Liver (tissue), 3 donors: ENCODE measurements at regions not wholly inside any gene's neighbourhood (a gene's known extent, or its start where the extent isn't known, plus 50 kb on each side); places are given as distances from the start of the nearest gene placed in this dataset.

ENCODE experiments used
- EGR1 ChIP-seq, 2 donors: IDR thresholded peaks; 2 replicates each; pipeline ENCODE4 v1.6.1; 2016 to 2018; ENCODE audit warnings: antibody characterized with exemption in 2 of 2, low read depth in 2 of 2
- NR2F2 ChIP-seq: IDR thresholded peaks from 2 replicates; pipeline ENCODE4 v1.6.1; 2016; ENCODE audit warnings: antibody characterized with exemption
- RAD21 ChIP-seq, 2 donors: IDR thresholded peaks; 2 replicates each; pipeline ENCODE4 v1.6.1; 2016; ENCODE audit warnings: antibody characterized with exemption in 2 of 2, mild to moderate bottlenecking in 2 of 2
- RXRA ChIP-seq, 2 donors: IDR thresholded peaks; 2 replicates each; pipeline ENCODE4 v1.6.1; 2017 to 2018; ENCODE audit warnings: antibody characterized with exemption in 2 of 2, mild to moderate bottlenecking in 1 of 2
- SP1 ChIP-seq: IDR thresholded peaks from 2 replicates; pipeline ENCODE4 v1.6.1; 2018; ENCODE audit warnings: antibody characterized with exemption, mild to moderate bottlenecking
- TAF1 ChIP-seq: conservative IDR thresholded peaks from 2 replicates; pipeline ENCODE4 v1.6.1; 2016; ENCODE audit warnings: antibody characterized with exemption, mild to moderate bottlenecking
- YY1 ChIP-seq: IDR thresholded peaks from 2 replicates; pipeline ENCODE4 v1.6.1; 2016; ENCODE audit warnings: antibody characterized with exemption, mild to moderate bottlenecking
- TF ChIP-seq, protein P1 (sequence below): fragments of 150-350 bp; IDR thresholded peaks from 2 replicates; pipeline ENCODE4 v1.5.1; 2017; ENCODE audit warnings: improper control_type of control experiment, low read depth, low read length; ENCODE audit not compliant: missing input control
- TF ChIP-seq, protein P2 (sequence below): IDR thresholded peaks from 2 replicates; pipeline ENCODE4 v1.6.1; 2016; ENCODE audit warnings: antibody characterized with exemption, mild to moderate bottlenecking
- TF ChIP-seq, protein P3 (sequence below): IDR thresholded peaks from 2 replicates; pipeline ENCODE4 v1.6.1; 2016; ENCODE audit warnings: antibody characterized with exemption
- TF ChIP-seq, protein P4 (sequence below): IDR thresholded peaks from 2 replicates; pipeline ENCODE4 v1.6.1; 2016; ENCODE audit warnings: antibody characterized with exemption
- TF ChIP-seq, protein P5 (sequence below): IDR thresholded peaks from 2 replicates; pipeline ENCODE4 v1.6.1; 2016; ENCODE audit warnings: antibody characterized with exemption
- donor health status: healthy.
- donor health status: healthy.

DNA sequence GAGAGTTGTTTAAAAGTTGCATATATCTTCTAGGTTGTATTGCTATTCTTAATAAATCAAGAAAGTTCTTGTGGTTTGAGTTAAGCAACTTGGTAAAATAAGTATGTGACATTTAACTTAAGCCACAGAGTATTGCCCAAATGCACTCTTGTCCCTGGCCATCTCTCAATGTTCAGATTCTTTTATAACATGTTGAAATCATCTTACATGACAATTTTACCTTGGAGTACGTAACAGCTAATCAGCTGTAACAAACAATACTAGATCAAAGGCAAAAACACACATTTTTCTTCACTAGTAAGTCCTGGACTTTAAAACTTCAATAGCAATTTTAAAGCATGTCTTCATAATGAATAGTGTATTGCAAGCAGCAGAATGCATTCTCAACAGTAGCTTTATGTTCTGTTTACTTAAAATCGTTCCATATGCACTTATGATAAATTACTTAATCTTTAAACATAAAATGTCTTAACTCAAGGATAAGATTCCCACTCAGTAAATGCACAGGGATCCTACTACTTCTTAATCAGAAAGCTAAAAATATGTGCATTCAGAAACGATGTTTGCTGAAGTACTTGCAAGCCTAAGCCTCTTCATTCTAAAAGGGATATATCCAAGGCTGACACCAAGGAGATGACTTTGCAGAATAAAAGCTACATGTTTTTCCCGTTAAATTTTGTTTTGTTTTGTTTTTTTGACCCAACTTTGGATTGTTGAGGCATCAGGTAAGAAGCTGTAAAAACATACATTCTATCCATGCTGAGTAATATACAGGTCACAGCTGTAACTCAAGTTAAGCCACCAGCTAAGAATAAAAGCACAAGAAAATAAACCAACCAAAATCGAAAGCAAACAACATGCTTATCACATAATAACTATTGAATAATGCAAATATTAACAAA, 86.1 kb upstream of the NFIB start:
- TF ChIP-seq, protein P1, sequence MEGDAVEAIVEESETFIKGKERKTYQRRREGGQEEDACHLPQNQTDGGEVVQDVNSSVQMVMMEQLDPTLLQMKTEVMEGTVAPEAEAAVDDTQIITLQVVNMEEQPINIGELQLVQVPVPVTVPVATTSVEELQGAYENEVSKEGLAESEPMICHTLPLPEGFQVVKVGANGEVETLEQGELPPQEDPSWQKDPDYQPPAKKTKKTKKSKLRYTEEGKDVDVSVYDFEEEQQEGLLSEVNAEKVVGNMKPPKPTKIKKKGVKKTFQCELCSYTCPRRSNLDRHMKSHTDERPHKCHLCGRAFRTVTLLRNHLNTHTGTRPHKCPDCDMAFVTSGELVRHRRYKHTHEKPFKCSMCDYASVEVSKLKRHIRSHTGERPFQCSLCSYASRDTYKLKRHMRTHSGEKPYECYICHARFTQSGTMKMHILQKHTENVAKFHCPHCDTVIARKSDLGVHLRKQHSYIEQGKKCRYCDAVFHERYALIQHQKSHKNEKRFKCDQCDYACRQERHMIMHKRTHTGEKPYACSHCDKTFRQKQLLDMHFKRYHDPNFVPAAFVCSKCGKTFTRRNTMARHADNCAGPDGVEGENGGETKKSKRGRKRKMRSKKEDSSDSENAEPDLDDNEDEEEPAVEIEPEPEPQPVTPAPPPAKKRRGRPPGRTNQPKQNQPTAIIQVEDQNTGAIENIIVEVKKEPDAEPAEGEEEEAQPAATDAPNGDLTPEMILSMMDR: no peak
- TF ChIP-seq, protein P2, sequence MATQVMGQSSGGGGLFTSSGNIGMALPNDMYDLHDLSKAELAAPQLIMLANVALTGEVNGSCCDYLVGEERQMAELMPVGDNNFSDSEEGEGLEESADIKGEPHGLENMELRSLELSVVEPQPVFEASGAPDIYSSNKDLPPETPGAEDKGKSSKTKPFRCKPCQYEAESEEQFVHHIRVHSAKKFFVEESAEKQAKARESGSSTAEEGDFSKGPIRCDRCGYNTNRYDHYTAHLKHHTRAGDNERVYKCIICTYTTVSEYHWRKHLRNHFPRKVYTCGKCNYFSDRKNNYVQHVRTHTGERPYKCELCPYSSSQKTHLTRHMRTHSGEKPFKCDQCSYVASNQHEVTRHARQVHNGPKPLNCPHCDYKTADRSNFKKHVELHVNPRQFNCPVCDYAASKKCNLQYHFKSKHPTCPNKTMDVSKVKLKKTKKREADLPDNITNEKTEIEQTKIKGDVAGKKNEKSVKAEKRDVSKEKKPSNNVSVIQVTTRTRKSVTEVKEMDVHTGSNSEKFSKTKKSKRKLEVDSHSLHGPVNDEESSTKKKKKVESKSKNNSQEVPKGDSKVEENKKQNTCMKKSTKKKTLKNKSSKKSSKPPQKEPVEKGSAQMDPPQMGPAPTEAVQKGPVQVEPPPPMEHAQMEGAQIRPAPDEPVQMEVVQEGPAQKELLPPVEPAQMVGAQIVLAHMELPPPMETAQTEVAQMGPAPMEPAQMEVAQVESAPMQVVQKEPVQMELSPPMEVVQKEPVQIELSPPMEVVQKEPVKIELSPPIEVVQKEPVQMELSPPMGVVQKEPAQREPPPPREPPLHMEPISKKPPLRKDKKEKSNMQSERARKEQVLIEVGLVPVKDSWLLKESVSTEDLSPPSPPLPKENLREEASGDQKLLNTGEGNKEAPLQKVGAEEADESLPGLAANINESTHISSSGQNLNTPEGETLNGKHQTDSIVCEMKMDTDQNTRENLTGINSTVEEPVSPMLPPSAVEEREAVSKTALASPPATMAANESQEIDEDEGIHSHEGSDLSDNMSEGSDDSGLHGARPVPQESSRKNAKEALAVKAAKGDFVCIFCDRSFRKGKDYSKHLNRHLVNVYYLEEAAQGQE: no peak
- TF ChIP-seq, protein P3, sequence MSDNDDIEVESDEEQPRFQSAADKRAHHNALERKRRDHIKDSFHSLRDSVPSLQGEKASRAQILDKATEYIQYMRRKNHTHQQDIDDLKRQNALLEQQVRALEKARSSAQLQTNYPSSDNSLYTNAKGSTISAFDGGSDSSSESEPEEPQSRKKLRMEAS: no peak
- TF ChIP-seq YY1: no peak
- TF ChIP-seq TAF1: no peak
- no peak for TF ChIP-seq EGR1 (IDR thresholded peaks at IDR 0.05; ENCODE audit: low read depth in 2 of 2)
- TF ChIP-seq, protein P4, sequence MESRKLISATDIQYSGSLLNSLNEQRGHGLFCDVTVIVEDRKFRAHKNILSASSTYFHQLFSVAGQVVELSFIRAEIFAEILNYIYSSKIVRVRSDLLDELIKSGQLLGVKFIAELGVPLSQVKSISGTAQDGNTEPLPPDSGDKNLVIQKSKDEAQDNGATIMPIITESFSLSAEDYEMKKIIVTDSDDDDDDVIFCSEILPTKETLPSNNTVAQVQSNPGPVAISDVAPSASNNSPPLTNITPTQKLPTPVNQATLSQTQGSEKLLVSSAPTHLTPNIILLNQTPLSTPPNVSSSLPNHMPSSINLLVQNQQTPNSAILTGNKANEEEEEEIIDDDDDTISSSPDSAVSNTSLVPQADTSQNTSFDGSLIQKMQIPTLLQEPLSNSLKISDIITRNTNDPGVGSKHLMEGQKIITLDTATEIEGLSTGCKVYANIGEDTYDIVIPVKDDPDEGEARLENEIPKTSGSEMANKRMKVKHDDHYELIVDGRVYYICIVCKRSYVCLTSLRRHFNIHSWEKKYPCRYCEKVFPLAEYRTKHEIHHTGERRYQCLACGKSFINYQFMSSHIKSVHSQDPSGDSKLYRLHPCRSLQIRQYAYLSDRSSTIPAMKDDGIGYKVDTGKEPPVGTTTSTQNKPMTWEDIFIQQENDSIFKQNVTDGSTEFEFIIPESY: no peak
- no peak for TF ChIP-seq RAD21 (IDR thresholded peaks at IDR 0.05)
- no peak for TF ChIP-seq SP1
- TF ChIP-seq NR2F2: no peak
- no peak for TF ChIP-seq RXRA (IDR thresholded peaks at IDR 0.05)
- TF ChIP-seq, protein P5, sequence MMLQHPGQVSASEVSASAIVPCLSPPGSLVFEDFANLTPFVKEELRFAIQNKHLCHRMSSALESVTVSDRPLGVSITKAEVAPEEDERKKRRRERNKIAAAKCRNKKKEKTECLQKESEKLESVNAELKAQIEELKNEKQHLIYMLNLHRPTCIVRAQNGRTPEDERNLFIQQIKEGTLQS: no peak
